Neuronal stem cell (in vitro differentiated cells): ENCODE measurements at regions not wholly inside any gene's neighbourhood (a gene's known extent, or its start where the extent isn't known, plus 50 kb on each side); places are given as distances from the start of the nearest gene placed in this dataset.
A peak's percentile ranks its signal among the peaks of the same experiment; 100 is the strongest.

Experiments
- DNase-seq: peaks from one replicate; pipeline ENCODE4 v3.0.0-alpha.2; 2013; ENCODE audit warnings: low spot score
- H2AFZ ChIP-seq: one replicate; pipeline ENCODE4 v1.6.1; 2013; ENCODE audit warnings: mild to moderate bottlenecking, low read length, inconsistent platforms
- H2AK5ac ChIP-seq: 2 replicates; pipeline ENCODE4 v1.6.1; 2013; ENCODE audit warnings: low read depth, mild to moderate bottlenecking, inconsistent platforms, low read length, moderate library complexity, mixed read lengths
- H2BK120ac ChIP-seq: 2 replicates; pipeline ENCODE4 v1.6.1; 2013; ENCODE audit warnings: low read depth, mild to moderate bottlenecking, inconsistent platforms, low read length, moderate library complexity, mixed read lengths
- H2BK12ac ChIP-seq: one replicate; pipeline ENCODE4 v1.6.1; 2013; ENCODE audit warnings: low read length, inconsistent platforms
- H2BK15ac ChIP-seq: 2 replicates; pipeline ENCODE4 v1.6.1; 2013; ENCODE audit warnings: mild to moderate bottlenecking, low read length, inconsistent platforms, mixed read lengths
- H2BK5ac ChIP-seq: one replicate; pipeline ENCODE4 v1.6.1; 2013; ENCODE audit warnings: inconsistent platforms, mild to moderate bottlenecking, low read length, moderate library complexity
- H3K14ac ChIP-seq: one replicate; pipeline ENCODE4 v1.6.1; 2013; ENCODE audit warnings: low read length, inconsistent platforms
- H3K18ac ChIP-seq: 2 replicates; pipeline ENCODE4 v1.6.1; 2013; ENCODE audit warnings: low read length, inconsistent platforms
- H3K23ac ChIP-seq: 2 replicates; pipeline ENCODE4 v1.6.1; 2013; ENCODE audit warnings: low read depth, mild to moderate bottlenecking, mixed read lengths, low read length, inconsistent platforms; ENCODE audit not compliant: poor library complexity
- H3K27ac ChIP-seq: replicated peaks from 3 replicates; pipeline ENCODE4 v1.5.1; 2013; ENCODE audit warnings: low read length, inconsistent platforms
- H3K27me3 ChIP-seq, 3 experiments: 2 replicates each; pipeline ENCODE4 v1.6.1; 2013; ENCODE audit warnings: low read length in 3 of 3, mild to moderate bottlenecking in 2 of 3, inconsistent platforms in 1 of 3, low read depth in 1 of 3, mixed read lengths in 1 of 3, moderate library complexity in 1 of 3; ENCODE audit not compliant: control insufficient read depth in 3 of 3, insufficient read depth in 3 of 3
- H3K36me3 ChIP-seq, 2 donors: replicated peaks in 1 of 2; 2 replicates each; pipeline ENCODE4 v1.6.1; 2013; ENCODE audit warnings: low read length in 2 of 2; ENCODE audit not compliant: control insufficient read depth in 2 of 2, insufficient read depth in 2 of 2
- H3K4ac ChIP-seq: 2 replicates; pipeline ENCODE4 v1.6.1; 2013; ENCODE audit warnings: inconsistent platforms, mild to moderate bottlenecking, low read length, moderate library complexity
- H3K4me1 ChIP-seq, 2 donors: 1 replicate in 1 of 2; 2 replicates in 1 of 2; pipeline ENCODE4 v1.6.1; 2013; ENCODE audit warnings: low read length in 2 of 2, low read depth in 1 of 2; ENCODE audit not compliant: control insufficient read depth in 2 of 2, insufficient read depth in 1 of 2
- H3K4me2 ChIP-seq: one replicate; pipeline ENCODE4 v1.6.1; 2013; ENCODE audit warnings: mild to moderate bottlenecking, low read length, inconsistent platforms; ENCODE audit not compliant: insufficient read depth, poor library complexity, severe bottlenecking
- H3K4me3 ChIP-seq, 2 donors: 2 replicates each; pipeline ENCODE4 v1.5.1; 2013; ENCODE audit warnings: low read length in 2 of 2, mild to moderate bottlenecking in 2 of 2, inconsistent platforms in 1 of 2, moderate library complexity in 1 of 2
- H3K79me1 ChIP-seq: one replicate; pipeline ENCODE4 v1.6.1; 2013; ENCODE audit warnings: low read depth, mild to moderate bottlenecking, inconsistent platforms, low read length, moderate library complexity
- H3K9ac ChIP-seq: one replicate; pipeline ENCODE4 v1.6.1; 2013; ENCODE audit warnings: mild to moderate bottlenecking, low read depth, low read length, inconsistent platforms; ENCODE audit not compliant: poor library complexity
- H3K9me3 ChIP-seq, 2 donors: replicated peaks in 1 of 2; 2 replicates each; pipeline versions ENCODE3 to v1.6.1; 2013; ENCODE audit warnings: low read length in 2 of 2, mild to moderate bottlenecking in 2 of 2, inconsistent platforms in 1 of 2, low read depth in 1 of 2, mixed read lengths in 1 of 2, moderate library complexity in 1 of 2; ENCODE audit not compliant: control insufficient read depth in 2 of 2, insufficient read depth in 1 of 2
- H4K8ac ChIP-seq: one replicate; pipeline ENCODE4 v1.6.1; 2013; ENCODE audit warnings: low read depth, mild to moderate bottlenecking, inconsistent platforms, low read length, moderate library complexity
- H4K91ac ChIP-seq: one replicate; pipeline ENCODE4 v1.6.1; 2013; ENCODE audit warnings: low read length, low read depth, mild to moderate bottlenecking, inconsistent platforms; ENCODE audit not compliant: poor library complexity
- WGBS, 2 donors: extraction: QIAGEN DNeasy Blood & Tissue Kit; methylation state at CpG; one replicate each; pipeline ENCODE4 v1.1.7; 2013; ENCODE audit warnings: missing lambda C conversion rate in 2 of 2, mixed read lengths in 1 of 2; ENCODE audit not compliant: insufficient read length in 2 of 2, insufficient replicate concordance in 1 of 2; ENCODE audit errors: extremely low coverage in 2 of 2; 5-methylcytosine and 5-hydroxymethylcytosine counted together

- H4K8ac ChIP-seq: no peak overlapping the region
Measured at GRCh38 chr6:22682979-22683378, 113.6 kb downstream of the HDGFL1 start.

DNA sequence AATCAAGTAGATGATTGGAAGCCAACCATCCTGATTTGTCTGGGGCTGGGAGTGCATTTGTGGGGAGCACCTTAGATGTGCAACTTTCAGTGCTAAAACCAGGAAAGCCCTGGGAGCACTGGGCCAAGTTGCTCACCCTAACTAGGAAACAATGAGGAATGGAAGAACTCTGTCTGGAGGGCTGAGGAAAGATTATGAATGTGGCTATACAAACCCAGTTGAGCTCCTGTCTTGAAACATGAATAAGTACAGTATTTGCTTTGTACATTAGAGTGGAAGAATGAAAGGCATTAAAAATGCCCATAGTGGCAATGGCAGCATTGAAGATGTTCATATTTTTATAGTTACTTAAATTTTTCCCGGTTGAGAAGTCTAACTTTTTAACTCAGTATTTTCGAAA, 121.1 kb downstream of the HDGFL1 start:
- H3K4me2 ChIP-seq: no peak overlapping the region
- no peak overlapping the region for H2AFZ ChIP-seq
- H3K4me1 ChIP-seq: peaks cover 0 to 2% of the 10 kb centered on the region in 2 donors
- H3K4ac ChIP-seq: no peak overlapping the region
- H3K4me3 ChIP-seq: no peak overlapping the region
- no peak overlapping the region for H2BK5ac ChIP-seq
- H3K9me3 ChIP-seq: peaks cover 0 to 5% of the 10 kb centered on the region in 2 donors
- no peak for DNase-seq
- no peak overlapping the region for H2BK15ac ChIP-seq
- no peak overlapping the region for H3K18ac ChIP-seq
- no peak overlapping the region for H3K14ac ChIP-seq
- H3K27me3 ChIP-seq: no peaks in the 10 kb centered on the region
- no peak overlapping the region for H3K9ac ChIP-seq
- H2BK12ac ChIP-seq: no peak overlapping the region
- no peak overlapping the region for H3K27ac ChIP-seq
- H3K79me1 ChIP-seq: no peaks in the 10 kb centered on the region
- H3K36me3 ChIP-seq: no peaks in the 10 kb centered on the region
- H2AK5ac ChIP-seq: no peak overlapping the region
- H4K91ac ChIP-seq: no peak overlapping the region
- no peak overlapping the region for H3K23ac ChIP-seq
- no CpG with 5 or more reads among the region's 2 CpGs for WGBS, 2 donors
- no peak overlapping the region for H4K8ac ChIP-seq
- H2BK120ac ChIP-seq: no peak overlapping the region

More at GRCh38 chr6:22682979-22683378, 113.6 kb downstream of the HDGFL1 start:
- Histone ChIP-seq H3K4ac (no peak overlapping the region), H3K23ac (no peak overlapping the region), H2BK120ac (no peak overlapping the region), H2AFZ (no peak overlapping the region), H3K36me3 (no peaks in the 10 kb centered on the region), H3K79me1 (no peaks in the 10 kb centered on the region), H3K9me3 (no peaks in the 10 kb centered on the region), H4K91ac (no peak overlapping the region), H2BK12ac (no peak overlapping the region), H2BK5ac (no peak overlapping the region), H3K9ac (no peak overlapping the region), H3K27me3 (no peaks in the 10 kb centered on the region), H3K4me2 (no peak overlapping the region), H3K4me1 (peaks cover 2 to 5% of the 10 kb centered on the region in 2 donors), H3K18ac (no peak overlapping the region), H2BK15ac (no peak overlapping the region), H2AK5ac (no peak overlapping the region), H3K27ac (no peak overlapping the region), H3K14ac (no peak overlapping the region), H3K4me3 (no peak overlapping the region)
- no peak for DNase-seq
- no CpG with 5 or more reads among the region's 6 CpGs for WGBS, 2 donors

DNA sequence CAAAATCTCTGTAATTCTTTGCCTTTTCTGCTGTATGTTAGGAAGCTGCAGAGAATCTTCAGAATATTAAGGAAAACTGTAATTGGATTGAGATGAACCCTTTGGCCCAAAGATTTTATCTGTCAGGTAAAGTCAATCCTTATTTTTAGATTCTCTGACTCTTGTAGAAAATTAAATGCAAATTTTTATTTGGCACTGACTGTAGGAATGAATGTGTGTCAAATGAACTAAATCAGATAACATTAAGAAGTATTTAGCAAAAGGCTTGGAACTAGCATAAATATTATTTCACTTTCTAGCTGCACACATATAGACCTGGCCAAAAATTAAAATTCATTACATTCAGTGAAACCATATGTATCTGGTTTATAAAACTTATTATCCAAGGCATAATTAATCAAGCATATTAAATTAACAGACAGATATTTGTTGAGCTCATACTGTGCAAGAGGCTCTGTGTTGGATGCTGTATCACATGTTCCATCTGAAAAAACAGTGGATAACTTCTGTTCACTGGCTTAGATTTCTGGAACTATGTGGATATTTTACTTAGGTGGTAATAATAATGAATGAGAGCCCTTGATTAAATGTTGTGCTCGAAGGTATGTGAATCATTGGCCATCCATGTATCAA, 124.8 kb downstream of the HDGFL1 start:
- WGBS, 2 donors: no CpG with 5 or more reads among the region's 1 CpG
- DNase-seq: no peak
- H2AFZ ChIP-seq: no peak overlapping the region
- H3K36me3 ChIP-seq: no peaks in the 10 kb centered on the region
- no peaks in the 10 kb centered on the region for H3K27me3 ChIP-seq
- no peak overlapping the region for H4K91ac ChIP-seq
- H2BK120ac ChIP-seq: no peak overlapping the region
- no peak overlapping the region for H3K14ac ChIP-seq
- no peak overlapping the region for H3K9ac ChIP-seq
- H3K4me1 ChIP-seq: peaks cover 4 to 16% of the 10 kb centered on the region in 2 donors
- H4K8ac ChIP-seq: no peak overlapping the region
- H2AK5ac ChIP-seq: no peak overlapping the region
- H3K79me1 ChIP-seq: no peaks in the 10 kb centered on the region
- peaks cover 0 to 5% of the 10 kb centered on the region in 2 donors for H3K9me3 ChIP-seq
- no peak overlapping the region for H2BK12ac ChIP-seq
- H3K4me2 ChIP-seq: no peak overlapping the region
- H3K27ac ChIP-seq: no peak overlapping the region
- no peak overlapping the region for H2BK5ac ChIP-seq
- no peak overlapping the region for H3K23ac ChIP-seq
- no peak overlapping the region for H3K18ac ChIP-seq
- H2BK15ac ChIP-seq: no peak overlapping the region
- H3K4me3 ChIP-seq: no peak overlapping the region
- H3K4ac ChIP-seq: no peak overlapping the region

- Histone ChIP-seq H3K18ac (no peak overlapping the region), H3K4ac (no peak overlapping the region), H2BK5ac (no peak overlapping the region), H3K36me3 (no peaks in the 10 kb centered on the region), H2AK5ac (no peak overlapping the region), H3K27me3 (no peaks in the 10 kb centered on the region), H2BK12ac (no peak overlapping the region), H3K23ac (no peak overlapping the region), H3K4me3 (no peak overlapping the region), H2BK120ac (no peak overlapping the region), H3K14ac (no peak overlapping the region), H4K91ac (no peak overlapping the region), H3K9ac (no peak overlapping the region), H3K4me2 (no peak overlapping the region), H2AFZ (peak overlapping the region; percentile 42), H3K4me1 (peaks cover 4 to 20% of the 10 kb centered on the region in 2 donors), H3K27ac (peak overlapping the region; percentile 2), H3K79me1 (no peaks in the 10 kb centered on the region), H3K9me3 (peaks cover 0 to 6% of the 10 kb centered on the region in 2 donors), H2BK15ac (no peak overlapping the region), H4K8ac (no peak overlapping the region)
- DNase-seq: no peak
- no CpG with 5 or more reads among the region's 4 CpGs for WGBS, 2 donors
Measured at GRCh38 chr6:22696481-22696880, 127.1 kb downstream of the HDGFL1 start.
